Neuron (in vitro differentiated cells): ENCODE measurements at regions not wholly inside any gene's neighbourhood (a gene's known extent, or its start where the extent isn't known, plus 50 kb on each side); places are given as distances from the start of the nearest gene placed in this dataset.

Source experiments
- H2AFZ ChIP-seq: one replicate; pipeline ENCODE4 v1.6.1; 2013; ENCODE audit warnings: low read depth, mild to moderate bottlenecking, inconsistent platforms, low read length, moderate library complexity
- H3K27me3 ChIP-seq: one replicate; pipeline ENCODE4 v1.6.1; 2013; ENCODE audit warnings: low read length; ENCODE audit not compliant: insufficient read depth
- H3K36me3 ChIP-seq: one replicate; pipeline ENCODE4 v1.6.1; 2013; ENCODE audit warnings: low read length; ENCODE audit not compliant: insufficient read depth
- H3K4me1 ChIP-seq: one replicate; pipeline ENCODE4 v1.6.1; 2013; ENCODE audit warnings: low read length; ENCODE audit not compliant: insufficient read depth
- H3K4me3 ChIP-seq: 2 replicates; pipeline ENCODE4 v1.5.1; 2013; ENCODE audit warnings: mild to moderate bottlenecking, low read length, moderate library complexity
- H3K9me3 ChIP-seq: one replicate; pipeline ENCODE4 v1.6.1; 2013; ENCODE audit warnings: low read length

DNA sequence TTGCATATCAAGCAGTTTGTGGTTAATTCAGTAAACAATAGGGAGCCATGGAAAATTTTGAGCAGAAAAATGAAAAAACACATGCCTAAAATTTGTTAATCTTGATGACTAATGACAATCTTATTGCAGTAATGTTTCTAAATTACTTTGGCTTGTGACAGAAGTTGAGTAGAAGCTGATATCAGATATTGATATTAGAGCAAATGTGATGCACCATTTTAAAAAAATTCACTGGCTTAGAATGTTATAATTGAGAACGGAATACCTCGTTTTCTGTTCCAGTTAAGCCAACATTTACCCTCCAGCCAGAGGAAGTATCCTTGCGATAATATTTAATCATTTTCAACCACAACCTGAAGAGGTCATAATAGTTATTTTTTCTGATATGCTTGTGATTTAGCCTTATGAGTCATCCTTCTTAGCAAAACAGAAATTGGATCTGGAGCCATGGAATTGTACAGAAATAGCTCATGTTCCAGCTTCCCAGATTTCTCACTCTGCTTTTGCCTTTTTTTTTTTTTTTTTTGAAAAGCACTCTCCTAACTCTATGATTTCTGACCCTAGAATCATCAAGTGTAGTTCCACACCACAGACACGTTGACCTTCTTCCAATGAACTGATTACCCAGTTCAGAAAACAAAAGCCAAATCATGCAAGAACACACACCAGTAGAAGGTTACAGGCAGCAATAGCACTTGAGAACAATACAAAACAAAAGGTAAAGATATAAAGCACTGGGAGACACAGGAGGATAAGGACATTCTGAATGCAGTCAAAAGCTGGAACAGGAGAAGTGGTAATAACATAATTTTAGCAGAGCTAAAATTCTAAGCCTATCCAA lies 96.8 kb upstream of the PHYHIPL start:
- Histone ChIP-seq H3K9me3 (no peaks in the 10 kb centered on the region), H3K4me1 (no peaks in the 10 kb centered on the region), H2AFZ (no peak overlapping the region), H3K36me3 (no peaks in the 10 kb centered on the region), H3K4me3 (no peak overlapping the region), H3K27me3 (no peaks in the 10 kb centered on the region)

GRCh38 chr10:59082249-59082648 lies 94.2 kb upstream of the PHYHIPL start:
- H3K4me3 ChIP-seq, result no peak overlapping the region
- H3K4me1 ChIP-seq, result no peaks in the 10 kb centered on the region
- H3K36me3 ChIP-seq, result no peaks in the 10 kb centered on the region
- H3K9me3 ChIP-seq, result no peaks in the 10 kb centered on the region
- H2AFZ ChIP-seq, result no peak overlapping the region
- no peaks in the 10 kb centered on the region for H3K27me3 ChIP-seq

- H3K27me3 ChIP-seq, result no peaks in the 10 kb centered on the region
- no peak overlapping the region for H3K4me3 ChIP-seq
These were observed 91.4 kb upstream of the PHYHIPL start for GRCh38 chr10:59085054-59085453.

GRCh38 chr10:59085711-59086502 lies 90.5 kb upstream of the PHYHIPL start:
- no peak overlapping the region for H3K4me3 ChIP-seq
- H3K27me3 ChIP-seq, result no peaks in the 10 kb centered on the region
- H3K9me3 ChIP-seq, result no peaks in the 10 kb centered on the region
- peaks cover 4% of the 10 kb centered on the region for H3K4me1 ChIP-seq
- H2AFZ ChIP-seq, result no peak overlapping the region
- no peaks in the 10 kb centered on the region for H3K36me3 ChIP-seq

More at GRCh38 chr10:59085054-59085453, 91.4 kb upstream of the PHYHIPL start:
- H2AFZ ChIP-seq, result no peak overlapping the region
- H3K4me1 ChIP-seq, result peaks cover 3% of the 10 kb centered on the region
- H3K9me3 ChIP-seq, result no peaks in the 10 kb centered on the region
- H3K36me3 ChIP-seq, result no peaks in the 10 kb centered on the region

GRCh38 chr10:59087486-59087885 lies 89.0 kb upstream of the PHYHIPL start:
- Histone ChIP-seq H3K36me3 (no peaks in the 10 kb centered on the region), H3K4me1 (peaks cover 19% of the 10 kb centered on the region), H3K27me3 (no peaks in the 10 kb centered on the region), H3K4me3 (no peak overlapping the region), H2AFZ (no peak overlapping the region), H3K9me3 (no peaks in the 10 kb centered on the region)

- Histone ChIP-seq H3K9me3 (no peaks in the 10 kb centered on the region), H3K4me3 (no peak overlapping the region), H3K27me3 (no peaks in the 10 kb centered on the region), H3K36me3 (no peaks in the 10 kb centered on the region), H3K4me1 (peaks cover 23% of the 10 kb centered on the region), H2AFZ (no peak overlapping the region)
These were observed 87.4 kb upstream of the PHYHIPL start for GRCh38 chr10:59088912-59089573.

GRCh38 chr10:59090817-59091622 lies 85.4 kb upstream of the PHYHIPL start:
- Histone ChIP-seq H3K4me3 (no peak overlapping the region), H3K4me1 (peaks cover 23% of the 10 kb centered on the region), H2AFZ (no peak overlapping the region), H3K27me3 (no peaks in the 10 kb centered on the region), H3K36me3 (no peaks in the 10 kb centered on the region), H3K9me3 (no peaks in the 10 kb centered on the region)

- H3K4me1 ChIP-seq, result peaks cover 23% of the 10 kb centered on the region
- H3K9me3 ChIP-seq, result no peaks in the 10 kb centered on the region
- no peak overlapping the region for H2AFZ ChIP-seq
- no peak overlapping the region for H3K4me3 ChIP-seq
- H3K27me3 ChIP-seq, result no peaks in the 10 kb centered on the region
- no peaks in the 10 kb centered on the region for H3K36me3 ChIP-seq
These were observed 83.0 kb upstream of the PHYHIPL start for GRCh38 chr10:59093461-59093860.

DNA sequence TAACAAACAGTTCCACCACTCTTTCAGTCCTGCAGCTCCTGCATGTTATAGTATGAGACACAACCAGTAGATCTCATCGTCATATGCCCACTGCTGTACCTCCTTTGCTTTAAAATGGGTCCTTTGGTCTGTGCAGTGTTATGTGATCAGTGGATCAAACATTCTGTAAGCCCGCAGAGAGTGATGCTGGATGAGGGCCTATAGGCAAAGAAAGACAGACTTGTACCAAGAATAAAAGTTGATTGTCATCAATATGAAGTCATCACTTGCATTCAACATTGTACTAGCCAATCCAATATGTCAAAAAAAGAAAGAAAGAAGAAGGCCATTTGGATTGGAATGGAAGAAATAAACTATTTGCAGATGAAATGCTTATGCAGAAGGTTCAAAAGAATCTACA lies 79.8 kb upstream of the PHYHIPL start:
- H3K9me3 ChIP-seq, result no peaks in the 10 kb centered on the region
- peaks cover 12% of the 10 kb centered on the region for H3K4me1 ChIP-seq
- H3K27me3 ChIP-seq, result no peaks in the 10 kb centered on the region
- H3K36me3 ChIP-seq, result no peaks in the 10 kb centered on the region
- no peak overlapping the region for H2AFZ ChIP-seq
- H3K4me3 ChIP-seq, result no peak overlapping the region

DNA sequence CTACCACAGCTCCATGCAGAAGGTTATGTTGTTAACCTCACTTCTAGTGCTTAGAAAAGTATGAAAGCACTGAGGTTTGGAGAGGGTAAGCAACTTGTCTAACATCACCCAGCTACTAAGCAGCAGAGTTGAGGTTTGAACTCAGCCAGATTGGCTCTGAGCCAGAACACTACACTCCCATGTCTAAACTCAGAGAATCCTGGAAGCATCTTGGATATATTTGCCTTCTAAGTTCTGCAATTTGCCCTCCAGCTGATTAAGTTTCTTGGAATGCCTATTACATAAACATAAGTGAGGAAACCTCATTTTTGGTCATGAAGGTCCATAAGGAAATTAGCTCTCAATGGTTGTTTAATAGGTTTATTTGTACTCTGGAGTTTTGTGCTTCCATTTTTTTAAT lies 78.1 kb upstream of the PHYHIPL start:
- no peaks in the 10 kb centered on the region for H3K27me3 ChIP-seq

DNA sequence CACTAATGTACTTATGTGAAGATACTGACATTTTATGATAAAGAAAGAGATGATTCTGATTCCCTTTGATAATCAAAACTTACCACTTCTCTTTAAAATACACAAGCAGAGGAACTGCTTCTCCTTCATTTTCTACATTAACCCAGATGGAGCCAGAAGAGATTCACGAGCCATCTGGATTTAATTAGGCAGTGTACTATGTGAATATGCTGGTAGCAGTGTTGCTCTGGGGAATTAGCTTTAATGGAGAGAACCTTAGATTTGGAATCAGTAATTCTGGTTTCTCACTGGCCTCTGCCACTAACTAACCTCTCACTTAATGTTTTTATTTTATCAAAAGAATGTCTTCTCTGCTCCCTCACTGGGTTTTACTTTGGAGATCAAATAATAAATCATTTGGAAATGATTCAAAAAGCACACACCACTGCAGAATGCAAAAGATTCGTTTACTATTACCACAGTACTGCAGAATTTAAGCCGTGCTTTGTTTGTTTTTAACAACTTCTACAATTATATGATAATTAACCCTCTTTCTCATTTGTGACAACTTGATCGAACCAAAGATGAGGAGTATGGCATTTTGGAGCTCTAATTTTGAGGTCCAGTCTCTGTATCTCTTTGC lies 77.5 kb upstream of the PHYHIPL start:
- H3K4me3 ChIP-seq, result no peak overlapping the region
- no peaks in the 10 kb centered on the region for H3K4me1 ChIP-seq
- H3K27me3 ChIP-seq, result no peaks in the 10 kb centered on the region
- no peaks in the 10 kb centered on the region for H3K9me3 ChIP-seq
- H3K36me3 ChIP-seq, result no peaks in the 10 kb centered on the region
- no peak overlapping the region for H2AFZ ChIP-seq

More for the DNA sequence above, 78.1 kb upstream of the PHYHIPL start:
- H3K9me3 ChIP-seq, result no peaks in the 10 kb centered on the region
- no peaks in the 10 kb centered on the region for H3K36me3 ChIP-seq
- H2AFZ ChIP-seq, result no peak overlapping the region
- H3K4me1 ChIP-seq, result no peaks in the 10 kb centered on the region
- H3K4me3 ChIP-seq, result no peak overlapping the region

DNA sequence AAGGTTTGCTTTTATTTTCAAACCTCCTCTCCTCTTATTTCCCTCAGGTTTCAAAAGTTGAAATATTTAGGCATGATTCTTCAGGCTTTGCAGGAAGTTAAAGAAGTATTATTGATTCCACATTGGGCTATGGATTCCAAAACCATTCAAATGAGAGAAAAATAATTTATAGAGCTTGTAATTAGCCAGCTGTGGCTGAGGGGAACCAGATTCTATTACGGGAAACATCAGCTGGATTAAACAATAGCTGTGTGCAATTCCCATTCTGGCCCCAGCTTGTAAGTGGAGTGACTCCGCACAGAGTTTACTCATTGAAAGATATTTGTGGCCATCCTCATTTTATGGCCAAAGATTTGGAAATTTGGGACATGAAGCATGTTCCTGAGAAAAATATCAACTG lies 77.0 kb upstream of the PHYHIPL start:
- Histone ChIP-seq H3K4me1 (no peaks in the 10 kb centered on the region), H3K9me3 (no peaks in the 10 kb centered on the region), H2AFZ (no peak overlapping the region), H3K36me3 (no peaks in the 10 kb centered on the region), H3K27me3 (no peaks in the 10 kb centered on the region), H3K4me3 (no peak overlapping the region)
